ENCODE measurements at regions not wholly inside any gene's neighbourhood (a gene's known extent, or its start where the extent isn't known, plus 50 kb on each side); places are given as distances from the start of the nearest gene placed in this dataset.

GRCh38 chr2:234322766-234323465 lies 174.0 kb downstream of the ARL4C start:
- no peaks in the 10 kb centered on the region for H3K36me3 ChIP-seq (replicated peaks in 1 of 2; ENCODE audit: insufficient read depth in 1 of 2, low read depth in 2 of 2)
- H3K4me1 ChIP-seq = no peaks in the 10 kb centered on the region
- H3K4me3 ChIP-seq = no peak overlapping the region
- TF ChIP-seq POLR2A (IDR thresholded peaks at IDR 0.05) (no peak), CTCF (IDR thresholded peaks at IDR 0.05) (no peak)
- WGBS, 2 donors = 67 to 71% methylated on average over 2 of the region's 2 CpGs
- DNase-seq (no peak), ATAC-seq (no peak)
- no peaks in the 10 kb centered on the region for H3K27me3 ChIP-seq
- no peak overlapping the region for H3K27ac ChIP-seq
- intact Hi-C loops (cut with DNase I) = no loop called here
- H3K9me3 ChIP-seq = no peaks in the 10 kb centered on the region

DNA sequence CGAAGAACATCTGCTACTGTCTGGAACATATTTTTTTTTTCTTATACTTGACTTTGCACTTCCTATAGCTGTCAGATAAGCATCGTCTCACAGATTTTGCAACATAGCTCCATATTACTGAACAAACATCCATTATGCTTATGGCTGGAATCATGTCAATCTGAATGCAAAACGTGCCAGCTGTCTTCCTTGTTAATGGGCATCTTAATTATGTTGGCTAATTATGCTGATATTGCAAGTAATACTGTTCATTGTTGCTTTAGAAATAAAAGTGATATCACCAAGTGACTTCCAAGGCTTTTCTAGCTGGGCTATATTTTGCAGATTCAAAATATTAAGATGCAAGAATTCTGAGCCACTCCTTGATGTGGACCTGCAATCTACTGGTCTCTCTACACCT lies 176.8 kb downstream of the ARL4C start:
- Histone ChIP-seq H3K4me3 (no peak overlapping the region), H3K27ac (no peak overlapping the region), H3K27me3 (no peaks in the 10 kb centered on the region), H3K36me3 (replicated peaks in 1 of 2; ENCODE audit: insufficient read depth in 1 of 2, low read depth in 2 of 2) (no peaks in the 10 kb centered on the region), H3K4me1 (no peaks in the 10 kb centered on the region), H3K9me3 (no peaks in the 10 kb centered on the region)
- DNase-seq = no peak
- intact Hi-C loops (cut with DNase I) = no loop called here
- no peak for ATAC-seq
- no peak for TF ChIP-seq POLR2A (IDR thresholded peaks at IDR 0.05)
- TF ChIP-seq CTCF (IDR thresholded peaks at IDR 0.05) = no peak
- WGBS, 2 donors = 65 to 66% methylated on average over 3 of the region's 3 CpGs

DNA sequence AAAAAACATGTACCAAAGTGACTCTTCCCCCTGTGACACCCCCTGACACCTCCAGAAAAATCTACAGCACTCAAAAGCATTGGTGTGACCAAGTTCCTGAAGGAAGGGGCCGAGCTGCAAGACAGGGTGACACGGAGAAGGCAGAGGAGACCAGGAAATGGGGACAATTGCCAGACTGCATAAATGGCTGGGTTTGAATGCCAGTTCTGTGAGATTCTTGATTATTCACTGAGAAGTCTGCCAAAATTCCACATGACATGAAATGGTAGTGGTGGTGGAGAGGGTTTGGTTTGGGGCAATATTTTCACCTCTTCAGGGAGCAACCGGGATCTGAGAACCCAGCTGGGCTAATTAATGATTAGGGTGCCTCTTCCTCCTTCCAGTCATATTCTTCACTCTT lies 178.5 kb downstream of the ARL4C start:
- Histone ChIP-seq H3K27me3 (no peaks in the 10 kb centered on the region), H3K9me3 (no peaks in the 10 kb centered on the region), H3K4me3 (no peak overlapping the region), H3K4me1 (no peaks in the 10 kb centered on the region), H3K36me3 (replicated peaks in 1 of 2; ENCODE audit: insufficient read depth in 1 of 2, low read depth in 2 of 2) (no peaks in the 10 kb centered on the region), H3K27ac (no peak overlapping the region)
- WGBS, 2 donors = 51 to 53% methylated on average over 3 of the region's 3 CpGs
- DNase-seq (no peak), ATAC-seq (no peak)
- no peak for TF ChIP-seq POLR2A (IDR thresholded peaks at IDR 0.05)
- no peak for TF ChIP-seq CTCF (IDR thresholded peaks at IDR 0.05)
- intact Hi-C loops (cut with DNase I) = no loop called here

GRCh38 chr2:234313558-234313957 lies 183.3 kb downstream of the ARL4C start:
- H3K36me3 ChIP-seq (replicated peaks in 1 of 2; ENCODE audit: insufficient read depth in 1 of 2, low read depth in 2 of 2) = no peaks in the 10 kb centered on the region
- no peak for ATAC-seq
- H3K4me3 ChIP-seq = no peak overlapping the region
- intact Hi-C loops (cut with DNase I) = no loop called here
- WGBS, 2 donors = 90 to 96% methylated on average over 4 of the region's 4 CpGs
- no peaks in the 10 kb centered on the region for H3K27me3 ChIP-seq
- no peak overlapping the region for H3K27ac ChIP-seq
- no peaks in the 10 kb centered on the region for H3K4me1 ChIP-seq
- no peak for DNase-seq
- H3K9me3 ChIP-seq = no peaks in the 10 kb centered on the region
- TF ChIP-seq CTCF (IDR thresholded peaks at IDR 0.05) (no peak), POLR2A (IDR thresholded peaks at IDR 0.05) (no peak)

- TF ChIP-seq POLR2A (IDR thresholded peaks at IDR 0.05) = no peak
- TF ChIP-seq CTCF (IDR thresholded peaks at IDR 0.05) = no peak
- Histone ChIP-seq H3K4me1 (no peaks in the 10 kb centered on the region), H3K9me3 (no peaks in the 10 kb centered on the region), H3K27me3 (no peaks in the 10 kb centered on the region), H3K36me3 (replicated peaks in 1 of 2; ENCODE audit: insufficient read depth in 1 of 2, low read depth in 2 of 2) (no peaks in the 10 kb centered on the region), H3K27ac (no peak overlapping the region), H3K4me3 (no peak overlapping the region)
- ATAC-seq (no peak), DNase-seq (no peak)
- WGBS, 2 donors = 78 to 85% methylated on average over 5 of the region's 5 CpGs
- intact Hi-C loops (cut with DNase I) = no loop called here
These were observed 186.7 kb downstream of the ARL4C start for GRCh38 chr2:234310166-234310565.

Measured in body of pancreas (tissue), 4 donors.